ENCODE measurements at regions not wholly inside any gene's neighbourhood (a gene's known extent, or its start where the extent isn't known, plus 50 kb on each side); places are given as distances from the start of the nearest gene placed in this dataset.

DNA sequence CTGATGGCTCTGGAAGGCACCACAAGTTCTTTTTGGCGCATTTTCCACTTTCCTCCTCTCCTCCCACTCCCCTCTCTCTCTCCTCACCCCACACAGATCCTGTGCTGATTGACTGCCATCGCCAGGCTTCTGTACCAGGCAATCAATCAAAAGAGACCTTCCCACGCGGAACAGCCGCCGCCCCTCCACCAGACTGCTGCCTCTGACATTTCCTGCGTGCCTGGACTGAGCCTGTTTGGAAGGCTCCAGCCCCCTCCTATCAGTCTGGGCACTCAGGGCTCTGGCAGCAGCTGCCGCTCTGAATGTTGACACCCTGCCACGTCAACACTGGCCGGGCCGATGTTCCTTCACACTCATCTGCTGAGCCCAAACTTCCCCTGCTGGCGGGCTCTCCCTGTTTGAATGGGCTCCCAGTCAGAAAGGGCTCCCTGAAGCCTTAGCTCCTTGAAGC, 467.7 kb downstream of the EPHA4 start:
- H3K4me1 ChIP-seq (replicated peaks in 1 of 2): no peaks in the 10 kb centered on the region
- in situ Hi-C loops (cut with MboI; ENCODE audit: low pct_unique_long_range_greater_than_20kb in 2 of 9, low sequenced_read_pairs in 9 of 9, unreplicated experiment in 9 of 9): loop anchor here in 1 of 9 experiments (25.0 kb wide), 2 partner anchors 417 to 458 kb away; partner anchors contain the start of gene EPHA4
- peak; percentile 63 to 96 (median 82) for ATAC-seq (replicated peaks in 6 of 8)
- no peak overlapping the region for H3K4me3 ChIP-seq
- WGBS, 10 experiments: 0 to 77% (median 72%) methylated on average over 1 to 9 of the region's 12 CpGs; no CpG with 5 or more reads in 4 of the 10 experiments
- H3K27ac ChIP-seq: no peak overlapping the region

GRCh38 chr2:221106241-221106640, 465.9 kb downstream of the EPHA4 start:
- no peaks in the 10 kb centered on the region for H3K4me1 ChIP-seq (replicated peaks in 1 of 2)
- no peak for ATAC-seq (replicated peaks in 6 of 8)
- in situ Hi-C loops (cut with MboI; ENCODE audit: low pct_unique_long_range_greater_than_20kb in 2 of 9, low sequenced_read_pairs in 9 of 9, unreplicated experiment in 9 of 9): loop anchor here in 1 of 9 experiments (25.0 kb wide), 2 partner anchors 419 to 456 kb away; partner anchors contain the start of gene EPHA4
- no peak overlapping the region for H3K4me3 ChIP-seq
- H3K27ac ChIP-seq: no peak overlapping the region
- WGBS, 10 experiments: 67 to 100% (median 93%) methylated on average over 1 to 3 of the region's 3 CpGs; no CpG with 5 or more reads in 1 of the 10 experiments

DNA sequence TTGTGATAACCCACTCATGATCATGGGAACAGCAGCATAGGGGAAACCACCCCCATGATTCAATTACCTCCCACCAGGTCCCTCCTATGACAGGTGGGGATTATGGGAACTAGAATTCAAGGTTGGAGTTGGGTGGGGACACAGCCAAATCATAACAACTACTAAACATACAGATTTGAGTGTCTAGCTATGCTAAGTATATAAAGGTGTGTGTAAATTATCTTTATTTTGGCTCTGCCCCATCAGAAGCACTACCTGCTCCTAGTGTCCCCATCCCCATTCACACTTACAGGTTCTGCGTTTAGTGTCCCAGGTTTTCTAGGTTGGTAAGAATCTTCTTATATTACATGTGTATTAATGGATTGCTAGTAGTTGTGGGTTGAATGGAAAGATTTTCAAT, 464.7 kb downstream of the EPHA4 start:
- no peaks in the 10 kb centered on the region for H3K4me1 ChIP-seq (replicated peaks in 1 of 2)
- in situ Hi-C loops (cut with MboI; ENCODE audit: low pct_unique_long_range_greater_than_20kb in 2 of 9, low sequenced_read_pairs in 9 of 9, unreplicated experiment in 9 of 9): loop anchor here in 1 of 9 experiments (25.0 kb wide), 2 partner anchors 420 to 455 kb away; partner anchors contain the start of gene EPHA4

GRCh38 chr2:221109552-221109951, 462.6 kb downstream of the EPHA4 start:
- no peak overlapping the region for H3K27ac ChIP-seq
- H3K4me3 ChIP-seq: no peak overlapping the region
- no peaks in the 10 kb centered on the region for H3K4me1 ChIP-seq (replicated peaks in 1 of 2)
- no peak for ATAC-seq (replicated peaks in 6 of 8)
- in situ Hi-C loops (cut with MboI; ENCODE audit: low pct_unique_long_range_greater_than_20kb in 2 of 9, low sequenced_read_pairs in 9 of 9, unreplicated experiment in 9 of 9): loop anchor here in 1 of 9 experiments (25.0 kb wide), 2 partner anchors 422 to 453 kb away; partner anchors contain the start of gene EPHA4

More for the DNA sequence above, 464.7 kb downstream of the EPHA4 start:
- H3K27ac ChIP-seq: no peak overlapping the region
- WGBS, 10 experiments: 50 to 100% (median 100%) methylated on average over 1 of the region's 1 CpG; no CpG with 5 or more reads in 5 of the 10 experiments
- ATAC-seq (replicated peaks in 6 of 8): no peak
- no peak overlapping the region for H3K4me3 ChIP-seq

- H3K4me3 ChIP-seq: no peak overlapping the region
- 51 to 100% (median 88%) methylated on average over 1 to 4 of the region's 4 CpGs; no CpG with 5 or more reads in 1 of the 10 experiments for WGBS, 10 experiments
- H3K27ac ChIP-seq: no peak overlapping the region
- peaks cover 0 to 9% of the 10 kb centered on the region in 2 donors for H3K4me1 ChIP-seq (replicated peaks in 1 of 2)
- peak in 1 of 8 experiments; percentile 40 for ATAC-seq (replicated peaks in 6 of 8)
- in situ Hi-C loops (cut with MboI; ENCODE audit: low pct_unique_long_range_greater_than_20kb in 2 of 9, low sequenced_read_pairs in 9 of 9, unreplicated experiment in 9 of 9): loop anchor here in 1 of 9 experiments (25.0 kb wide), 2 partner anchors 424 to 451 kb away; partner anchors contain the start of gene EPHA4
These were observed 460.4 kb downstream of the EPHA4 start for GRCh38 chr2:221111739-221112138.

DNA sequence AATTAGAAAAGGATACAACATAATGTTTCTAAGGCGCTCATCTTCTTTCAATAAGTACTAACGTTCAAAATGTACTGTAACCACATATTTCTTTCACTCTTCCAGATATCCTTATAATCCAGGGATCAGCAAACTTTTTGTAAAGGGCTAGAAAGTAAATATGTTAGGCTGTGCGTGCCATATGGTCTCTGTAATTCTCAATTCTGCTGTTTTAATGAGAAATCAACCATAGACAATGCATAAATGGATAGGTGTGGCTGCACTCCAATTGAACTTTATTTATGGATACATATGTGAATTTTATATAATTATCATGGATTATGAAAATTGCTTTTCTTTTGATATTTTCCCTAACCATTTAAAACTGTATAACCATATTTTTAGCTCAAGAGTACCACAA, 459.4 kb downstream of the EPHA4 start:
- 0 to 100% (median 86%) methylated on average over 1 to 3 of the region's 3 CpGs; no CpG with 5 or more reads in 1 of the 10 experiments for WGBS, 10 experiments
- in situ Hi-C loops (cut with MboI; ENCODE audit: low pct_unique_long_range_greater_than_20kb in 2 of 9, low sequenced_read_pairs in 9 of 9, unreplicated experiment in 9 of 9): loop anchor here in 1 of 9 experiments (25.0 kb wide), 2 partner anchors 425 to 450 kb away; partner anchors contain the start of gene EPHA4
- H3K4me3 ChIP-seq: no peak overlapping the region
- H3K4me1 ChIP-seq (replicated peaks in 1 of 2): peaks cover 0 to 13% of the 10 kb centered on the region in 2 donors
- H3K27ac ChIP-seq: no peak overlapping the region
- ATAC-seq (replicated peaks in 6 of 8): peak in 1 of 8 experiments; percentile 93

DNA sequence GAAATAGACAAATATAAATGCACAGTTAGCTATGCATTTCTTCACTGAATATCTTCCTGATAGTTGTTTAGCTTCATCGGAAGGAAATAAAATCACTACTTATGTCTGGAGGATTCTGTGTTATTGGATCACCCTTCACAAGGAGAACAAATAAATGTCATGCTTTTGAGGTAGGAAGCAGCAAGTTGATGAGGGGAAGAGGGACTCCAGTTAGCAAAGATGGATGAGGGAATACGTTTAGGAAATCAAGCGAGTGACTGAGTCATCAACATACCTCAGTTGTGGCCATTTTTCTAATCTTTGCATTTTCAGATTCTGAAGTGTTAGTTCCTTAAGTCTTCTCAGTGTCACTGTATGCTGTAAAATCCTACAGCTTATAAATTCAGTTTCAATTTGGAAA, 456.2 kb downstream of the EPHA4 start:
- Histone ChIP-seq H3K4me1 (replicated peaks in 1 of 2) (peaks cover 0 to 13% of the 10 kb centered on the region in 2 donors), H3K4me3 (no peak overlapping the region), H3K27ac (no peak overlapping the region)
- peak in 4 of 8 experiments; percentile 50 to 65 (median 54) for ATAC-seq (replicated peaks in 6 of 8)
- in situ Hi-C loops (cut with MboI; ENCODE audit: low pct_unique_long_range_greater_than_20kb in 2 of 9, low sequenced_read_pairs in 9 of 9, unreplicated experiment in 9 of 9): loop anchor here in 1 of 9 experiments (25.0 kb wide), 2 partner anchors 429 to 446 kb away; partner anchors contain the start of gene EPHA4
- 32 to 92% (median 62%) methylated on average over 1 to 3 of the region's 3 CpGs for WGBS, 10 experiments

GRCh38 chr2:221120643-221121042, 451.5 kb downstream of the EPHA4 start:
- 29 to 100% (median 92%) methylated on average over 1 to 2 of the region's 2 CpGs; no CpG with 5 or more reads in 1 of the 10 experiments for WGBS, 10 experiments
- Histone ChIP-seq H3K4me1 (replicated peaks in 1 of 2) (peaks cover 0 to 13% of the 10 kb centered on the region in 2 donors), H3K27ac (no peak overlapping the region), H3K4me3 (no peak overlapping the region)
- ATAC-seq (replicated peaks in 6 of 8): no peak
- in situ Hi-C loops (cut with MboI; ENCODE audit: low pct_unique_long_range_greater_than_20kb in 2 of 9, low sequenced_read_pairs in 9 of 9, unreplicated experiment in 9 of 9): loop anchor here in 1 of 9 experiments (25.0 kb wide), 2 partner anchors 433 to 442 kb away; partner anchors contain the start of gene EPHA4

DNA sequence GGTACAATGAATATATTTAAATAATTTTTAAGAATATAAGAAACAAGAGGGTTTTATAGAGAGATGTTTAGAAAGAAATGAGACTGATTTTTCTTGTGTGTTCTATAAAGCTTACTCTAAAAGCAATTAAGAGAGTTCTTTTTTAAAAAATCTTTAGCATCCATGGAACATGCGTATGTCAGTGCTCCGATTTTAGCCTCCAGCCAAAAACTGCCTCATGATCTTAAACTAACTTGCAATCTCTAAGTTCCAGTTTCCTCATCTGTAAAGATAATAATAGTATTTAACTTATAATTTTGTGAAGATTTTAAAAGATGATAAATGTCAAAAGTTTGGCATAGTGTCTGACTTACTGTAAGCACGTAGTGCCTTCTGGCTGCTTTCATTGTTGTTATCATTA, 448.7 kb downstream of the EPHA4 start:
- no peak for ATAC-seq (replicated peaks in 6 of 8)
- Histone ChIP-seq H3K27ac (no peak overlapping the region), H3K4me3 (no peak overlapping the region), H3K4me1 (replicated peaks in 1 of 2) (no peaks in the 10 kb centered on the region)
- 61 to 100% (median 100%) methylated on average over 1 to 3 of the region's 3 CpGs; no CpG with 5 or more reads in 1 of the 10 experiments for whole genome bisulfite sequencing, 10 experiments
- in situ Hi-C loops (cut with MboI; ENCODE audit: low pct_unique_long_range_greater_than_20kb in 2 of 9, low sequenced_read_pairs in 9 of 9, unreplicated experiment in 9 of 9): loop anchor here in 1 of 9 experiments (25.0 kb wide), 2 partner anchors 436 to 439 kb away; partner anchors contain the start of gene EPHA4

DNA sequence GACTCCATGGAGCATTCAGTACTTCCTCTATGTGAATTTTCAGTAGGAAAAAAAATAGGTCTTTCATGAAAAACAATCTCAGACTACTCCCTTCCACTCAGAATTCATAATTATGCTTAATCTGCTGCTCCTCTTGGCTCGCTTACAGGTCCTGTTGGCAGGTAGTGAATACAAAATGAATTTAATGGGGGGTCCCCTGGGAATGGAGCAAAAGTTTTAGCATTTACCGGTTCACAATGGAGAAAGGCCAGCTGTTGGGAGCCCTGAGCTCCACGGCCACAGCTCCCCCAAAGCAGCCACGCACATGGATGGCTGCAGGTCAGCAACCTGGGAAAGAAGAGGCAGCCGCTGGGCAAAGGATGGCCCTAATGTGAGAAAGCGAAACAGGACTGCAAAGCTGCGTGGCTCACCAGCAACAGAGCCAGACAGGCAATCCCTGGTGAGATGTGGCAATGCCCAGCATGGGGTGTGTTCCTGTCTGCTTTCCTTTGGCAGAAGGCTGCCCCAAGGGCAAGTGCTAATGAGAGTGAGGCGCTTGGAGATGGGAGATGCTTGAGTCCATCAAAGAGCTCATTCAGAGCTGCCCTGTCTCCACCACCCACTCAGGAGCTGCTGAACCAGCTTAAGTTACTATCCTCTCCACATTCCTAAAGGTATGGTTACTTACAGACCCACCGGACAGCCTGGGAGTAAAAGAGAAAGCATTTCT, 447.4 kb downstream of the EPHA4 start:
- H3K27ac ChIP-seq: no peak overlapping the region
- no peaks in the 10 kb centered on the region for H3K4me1 ChIP-seq (replicated peaks in 1 of 2)
- ATAC-seq (replicated peaks in 6 of 8): peak in 3 of 8 experiments; percentile 85 to 97 (median 88)
- 53 to 100% (median 76%) methylated on average over 1 to 7 of the region's 9 CpGs; no CpG with 5 or more reads in 2 of the 10 experiments for WGBS, 10 experiments
- no peak overlapping the region for H3K4me3 ChIP-seq
- in situ Hi-C loops (cut with MboI; ENCODE audit: low pct_unique_long_range_greater_than_20kb in 2 of 9, low sequenced_read_pairs in 9 of 9, unreplicated experiment in 9 of 9): loop anchor here in 1 of 9 experiments (25.0 kb wide), 2 partner anchors 437 to 438 kb away; partner anchors contain the start of gene EPHA4

DNA sequence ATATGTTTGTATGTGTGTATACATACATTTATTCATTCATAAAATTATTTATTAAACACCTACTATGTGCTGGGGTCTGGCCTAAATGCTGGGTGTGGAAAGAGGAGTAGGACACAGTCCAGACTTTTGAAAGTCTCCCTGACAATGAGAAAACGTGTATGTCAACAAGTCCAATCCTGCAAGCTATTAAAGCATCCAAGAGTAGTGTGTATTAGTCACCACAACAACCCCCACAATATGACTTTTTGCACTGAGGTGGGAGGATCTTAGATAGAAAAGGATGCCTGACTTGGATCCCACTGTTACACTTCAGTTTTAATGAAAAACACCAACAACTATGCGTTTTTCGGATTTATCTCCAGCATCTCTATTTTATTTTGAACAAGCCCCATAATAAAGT, 446.4 kb downstream of the EPHA4 start:
- ATAC-seq (replicated peaks in 6 of 8): no peak
- in situ Hi-C loops (cut with MboI; ENCODE audit: low pct_unique_long_range_greater_than_20kb in 2 of 9, low sequenced_read_pairs in 9 of 9, unreplicated experiment in 9 of 9): no loop called here
- 0 to 100% (median 77%) methylated on average over 1 to 3 of the region's 3 CpGs; no CpG with 5 or more reads in 4 of the 10 experiments for WGBS, 10 experiments
- Histone ChIP-seq H3K4me3 (no peak overlapping the region), H3K27ac (no peak overlapping the region), H3K4me1 (replicated peaks in 1 of 2) (no peaks in the 10 kb centered on the region)

GRCh38 chr2:221129657-221130056, 442.4 kb downstream of the EPHA4 start:
- no peak for ATAC-seq (replicated peaks in 6 of 8)
- 0 to 44% methylated on average over 1 of the region's 1 CpG; no CpG with 5 or more reads in 8 of the 10 experiments for WGBS, 10 experiments
- Histone ChIP-seq H3K4me1 (replicated peaks in 1 of 2) (no peaks in the 10 kb centered on the region), H3K27ac (no peak overlapping the region), H3K4me3 (no peak overlapping the region)
- in situ Hi-C loops (cut with MboI; ENCODE audit: low pct_unique_long_range_greater_than_20kb in 2 of 9, low sequenced_read_pairs in 9 of 9, unreplicated experiment in 9 of 9): no loop called here

DNA sequence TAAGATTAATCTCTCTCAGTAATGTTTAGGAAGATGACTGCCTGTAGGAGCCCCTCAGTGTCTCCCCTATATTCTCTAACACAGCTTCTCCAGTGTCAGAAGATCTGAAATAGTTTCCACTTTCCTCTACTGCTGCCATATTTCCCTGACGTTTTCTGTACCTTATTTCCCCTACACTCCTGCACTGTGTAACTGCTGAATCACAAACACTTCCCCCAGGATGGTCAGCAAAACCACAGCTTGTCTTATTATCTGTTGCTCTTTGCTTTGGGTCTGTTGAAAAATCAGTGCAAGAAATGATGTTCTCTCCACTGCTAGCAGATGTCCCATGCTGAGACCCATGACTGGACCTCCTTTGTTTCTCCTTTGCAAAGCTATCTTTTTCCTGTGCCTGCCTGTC, 441.7 kb downstream of the EPHA4 start:
- Histone ChIP-seq H3K4me1 (replicated peaks in 1 of 2) (no peaks in the 10 kb centered on the region), H3K27ac (no peak overlapping the region), H3K4me3 (no peak overlapping the region)
- in situ Hi-C loops (cut with MboI; ENCODE audit: low pct_unique_long_range_greater_than_20kb in 2 of 9, low sequenced_read_pairs in 9 of 9, unreplicated experiment in 9 of 9): no loop called here
- WGBS, 10 experiments: 0 to 100% (median 33%) methylated on average over 1 of the region's 1 CpG; no CpG with 5 or more reads in 2 of the 10 experiments
- ATAC-seq (replicated peaks in 6 of 8): no peak

Measured in motor neuron (in vitro differentiated cells).